ENCODE measurements at regions not wholly inside any gene's neighbourhood (a gene's known extent, or its start where the extent isn't known, plus 50 kb on each side); places are given as distances from the start of the nearest gene placed in this dataset.

DNA sequence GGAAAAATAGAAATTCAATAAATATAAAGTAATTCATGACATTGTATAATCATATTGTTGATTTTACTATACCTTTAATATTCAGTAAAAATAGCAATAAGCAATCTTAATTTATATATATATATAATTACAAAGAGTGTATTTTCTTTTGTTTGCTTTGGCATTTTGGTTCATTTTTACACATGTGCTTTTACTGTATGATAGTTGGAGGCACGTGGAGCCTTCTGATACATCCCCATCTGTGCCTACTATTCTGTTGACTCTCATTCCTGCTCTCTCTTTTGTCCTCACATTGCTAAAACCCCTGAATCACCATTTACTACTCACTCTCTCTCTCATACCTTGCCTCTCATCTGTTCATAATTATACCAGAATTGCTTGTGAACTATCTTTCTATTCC, 106.4 kb upstream of the NDST4 start:
- TF ChIP-seq, protein P1, sequence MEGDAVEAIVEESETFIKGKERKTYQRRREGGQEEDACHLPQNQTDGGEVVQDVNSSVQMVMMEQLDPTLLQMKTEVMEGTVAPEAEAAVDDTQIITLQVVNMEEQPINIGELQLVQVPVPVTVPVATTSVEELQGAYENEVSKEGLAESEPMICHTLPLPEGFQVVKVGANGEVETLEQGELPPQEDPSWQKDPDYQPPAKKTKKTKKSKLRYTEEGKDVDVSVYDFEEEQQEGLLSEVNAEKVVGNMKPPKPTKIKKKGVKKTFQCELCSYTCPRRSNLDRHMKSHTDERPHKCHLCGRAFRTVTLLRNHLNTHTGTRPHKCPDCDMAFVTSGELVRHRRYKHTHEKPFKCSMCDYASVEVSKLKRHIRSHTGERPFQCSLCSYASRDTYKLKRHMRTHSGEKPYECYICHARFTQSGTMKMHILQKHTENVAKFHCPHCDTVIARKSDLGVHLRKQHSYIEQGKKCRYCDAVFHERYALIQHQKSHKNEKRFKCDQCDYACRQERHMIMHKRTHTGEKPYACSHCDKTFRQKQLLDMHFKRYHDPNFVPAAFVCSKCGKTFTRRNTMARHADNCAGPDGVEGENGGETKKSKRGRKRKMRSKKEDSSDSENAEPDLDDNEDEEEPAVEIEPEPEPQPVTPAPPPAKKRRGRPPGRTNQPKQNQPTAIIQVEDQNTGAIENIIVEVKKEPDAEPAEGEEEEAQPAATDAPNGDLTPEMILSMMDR (IDR thresholded peaks at IDR 0.05): no peak
- no peak for TF ChIP-seq TCF7L2 (IDR thresholded peaks at IDR 0.05; ENCODE audit: low read depth, low read length)
- TF ChIP-seq SIN3A (IDR thresholded peaks at IDR 0.05; ENCODE audit: borderline replicate concordance, insufficient read depth, low read depth, low read length): no peak
- TF ChIP-seq POLR2AphosphoS5 (IDR thresholded peaks at IDR 0.05; ENCODE audit: low read depth, low read length): no peak
- TF ChIP-seq, protein P2, sequence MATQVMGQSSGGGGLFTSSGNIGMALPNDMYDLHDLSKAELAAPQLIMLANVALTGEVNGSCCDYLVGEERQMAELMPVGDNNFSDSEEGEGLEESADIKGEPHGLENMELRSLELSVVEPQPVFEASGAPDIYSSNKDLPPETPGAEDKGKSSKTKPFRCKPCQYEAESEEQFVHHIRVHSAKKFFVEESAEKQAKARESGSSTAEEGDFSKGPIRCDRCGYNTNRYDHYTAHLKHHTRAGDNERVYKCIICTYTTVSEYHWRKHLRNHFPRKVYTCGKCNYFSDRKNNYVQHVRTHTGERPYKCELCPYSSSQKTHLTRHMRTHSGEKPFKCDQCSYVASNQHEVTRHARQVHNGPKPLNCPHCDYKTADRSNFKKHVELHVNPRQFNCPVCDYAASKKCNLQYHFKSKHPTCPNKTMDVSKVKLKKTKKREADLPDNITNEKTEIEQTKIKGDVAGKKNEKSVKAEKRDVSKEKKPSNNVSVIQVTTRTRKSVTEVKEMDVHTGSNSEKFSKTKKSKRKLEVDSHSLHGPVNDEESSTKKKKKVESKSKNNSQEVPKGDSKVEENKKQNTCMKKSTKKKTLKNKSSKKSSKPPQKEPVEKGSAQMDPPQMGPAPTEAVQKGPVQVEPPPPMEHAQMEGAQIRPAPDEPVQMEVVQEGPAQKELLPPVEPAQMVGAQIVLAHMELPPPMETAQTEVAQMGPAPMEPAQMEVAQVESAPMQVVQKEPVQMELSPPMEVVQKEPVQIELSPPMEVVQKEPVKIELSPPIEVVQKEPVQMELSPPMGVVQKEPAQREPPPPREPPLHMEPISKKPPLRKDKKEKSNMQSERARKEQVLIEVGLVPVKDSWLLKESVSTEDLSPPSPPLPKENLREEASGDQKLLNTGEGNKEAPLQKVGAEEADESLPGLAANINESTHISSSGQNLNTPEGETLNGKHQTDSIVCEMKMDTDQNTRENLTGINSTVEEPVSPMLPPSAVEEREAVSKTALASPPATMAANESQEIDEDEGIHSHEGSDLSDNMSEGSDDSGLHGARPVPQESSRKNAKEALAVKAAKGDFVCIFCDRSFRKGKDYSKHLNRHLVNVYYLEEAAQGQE (IDR thresholded peaks at IDR 0.05; ENCODE audit: insufficient read depth in 1 of 2, low read depth in 2 of 2, low read length in 1 of 2): no peak
- ChIA-PET POLR2A (no interaction called here), CTCF (no interaction called here)
- Histone ChIP-seq H3K4me3 (ENCODE audit: low read depth in 2 of 2, low read length in 2 of 2) (no peak overlapping the region), H3K36me3 (ENCODE audit: control insufficient read depth, insufficient read depth, low read length) (no peaks in the 10 kb centered on the region), H3K9me3 (ENCODE audit: control insufficient read depth, insufficient read depth, low read depth, low read length) (no peaks in the 10 kb centered on the region), H3K27ac (ENCODE audit: low read length) (no peak overlapping the region), H3K4me1 (ENCODE audit: control insufficient read depth, insufficient read depth, low read length) (no peaks in the 10 kb centered on the region), H3K27me3 (ENCODE audit: control insufficient read depth, insufficient read depth, low read length) (no peaks in the 10 kb centered on the region)
- no TSS peak for BruUV-seq (replicated peaks)
- in situ Hi-C loops (cut with HindIII; ENCODE audit: low pct_unique_long_range_greater_than_20kb, low sequenced_read_pairs): no loop called here
- DNase-seq (ENCODE audit: low read depth, low spot score): no peak
- intact Hi-C loops (cut with micrococcal nuclease; ENCODE audit: unreplicated experiment): no loop called here
- ATAC-seq: no peak

DNA sequence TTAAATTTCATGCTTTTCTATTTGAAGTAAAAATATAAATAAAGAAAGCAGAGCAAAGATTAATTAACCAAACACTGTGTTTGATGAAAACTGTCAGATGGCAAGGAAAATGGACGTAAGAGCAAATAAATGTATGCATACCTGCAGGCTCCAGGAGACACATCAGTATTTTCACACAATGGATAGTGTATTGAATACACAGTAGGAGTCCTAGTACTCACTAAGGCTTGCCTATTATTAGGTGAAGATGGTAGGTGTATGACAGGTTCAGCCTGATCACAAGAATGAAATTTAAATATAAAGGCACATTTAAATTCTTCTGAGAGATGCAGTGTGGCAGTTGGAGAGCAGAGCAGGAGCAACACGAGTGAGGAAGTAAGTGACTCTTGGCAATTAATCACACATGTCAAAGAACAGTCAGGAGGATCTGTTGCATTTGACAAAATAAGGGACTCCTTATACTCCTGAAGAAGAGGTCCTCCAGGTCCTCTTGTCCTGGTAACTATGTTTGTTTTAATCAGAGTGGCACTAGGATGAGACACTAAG, 106.0 kb upstream of the NDST4 start:
- ChIA-PET CTCF (no interaction called here), POLR2A (no interaction called here)
- intact Hi-C loops (cut with micrococcal nuclease; ENCODE audit: unreplicated experiment): no loop called here
- H3K27me3 ChIP-seq (ENCODE audit: control insufficient read depth, insufficient read depth, low read length): no peaks in the 10 kb centered on the region
- no peak for ATAC-seq
- no peak overlapping the region for H3K27ac ChIP-seq (ENCODE audit: low read length)
- no peaks in the 10 kb centered on the region for H3K9me3 ChIP-seq (ENCODE audit: control insufficient read depth, insufficient read depth, low read depth, low read length)
- in situ Hi-C loops (cut with HindIII; ENCODE audit: low pct_unique_long_range_greater_than_20kb, low sequenced_read_pairs): no loop called here
- BruUV-seq (replicated peaks): no TSS peak
- TF ChIP-seq POLR2AphosphoS5 (IDR thresholded peaks at IDR 0.05; ENCODE audit: low read depth, low read length) (no peak), SIN3A (IDR thresholded peaks at IDR 0.05; ENCODE audit: borderline replicate concordance, insufficient read depth, low read depth, low read length) (no peak), TCF7L2 (IDR thresholded peaks at IDR 0.05; ENCODE audit: low read depth, low read length) (no peak)
- TF ChIP-seq, protein P2 (IDR thresholded peaks at IDR 0.05; ENCODE audit: insufficient read depth in 1 of 2, low read depth in 2 of 2, low read length in 1 of 2): no peak
- TF ChIP-seq, protein P1 (IDR thresholded peaks at IDR 0.05): no peak
- no peaks in the 10 kb centered on the region for H3K4me1 ChIP-seq (ENCODE audit: control insufficient read depth, insufficient read depth, low read length)
- H3K36me3 ChIP-seq (ENCODE audit: control insufficient read depth, insufficient read depth, low read length): no peaks in the 10 kb centered on the region
- DNase-seq (ENCODE audit: low read depth, low spot score): no peak
- H3K4me3 ChIP-seq (ENCODE audit: low read depth in 2 of 2, low read length in 2 of 2): no peak overlapping the region
